Tibial nerve (tissue), 4 donors: ENCODE measurements at regions not wholly inside any gene's neighbourhood (a gene's known extent, or its start where the extent isn't known, plus 50 kb on each side); places are given as distances from the start of the nearest gene placed in this dataset.
"Not testable (repeated sequence)": the region's sequence is repeated elsewhere in the genome, so short reads cannot be mapped to it uniquely, and the experiment has no call there.

Experiments
- DNase-seq, 2 donors: peaks; one replicate each; pipeline ENCODE4 v3.0.0-alpha.2; 2019; ENCODE audit warnings: low spot score in 2 of 2
- H3K27ac ChIP-seq, 4 donors: fragments of 200-600 bp; sonication (generic) in 3 of 4; one replicate each; pipeline ENCODE4 v1.5.1; 2017 to 2019; ENCODE audit warnings: mild to moderate bottlenecking in 1 of 4
- H3K27me3 ChIP-seq, 2 donors: fragments of 200-600 bp; sonication (generic) in 1 of 2; one replicate each; pipeline versions ENCODE4 v1.5.1 to v1.6.0; 2017 to 2019
- H3K36me3 ChIP-seq, 3 donors: fragments of 200-600 bp; sonication (generic); one replicate each; pipeline ENCODE4 v1.5.1; 2018 to 2019
- H3K4me1 ChIP-seq, 4 donors: fragments of 200-600 bp; sonication (generic) in 3 of 4; one replicate each; pipeline ENCODE4 v1.5.1; 2017 to 2019
- H3K4me3 ChIP-seq, 4 donors: fragments of 200-600 bp; sonication (generic) in 3 of 4; one replicate each; pipeline ENCODE4 v1.5.1; 2017 to 2019; ENCODE audit warnings: mild to moderate bottlenecking in 1 of 4, moderate library complexity in 1 of 4
- H3K9me3 ChIP-seq, 4 donors: fragments of 200-600 bp; sonication (generic) in 3 of 4; one replicate each; pipeline ENCODE4 v1.5.1; 2017 to 2019
- CTCF ChIP-seq, 5 experiments: fragments of 200-600 bp in 3 of 5; fragments of 450-650 bp in 2 of 5; sonication (generic) in 3 of 5; IDR thresholded peaks; one replicate each; pipeline ENCODE4 v1.5.1; 2016 to 2019; ENCODE audit warnings: antibody characterized with exemption in 5 of 5, mild to moderate bottlenecking in 3 of 5, moderate library complexity in 2 of 5
- EP300 ChIP-seq, 2 donors: sonication (generic); formaldehyde crosslinking; IDR thresholded peaks; one replicate each; pipeline ENCODE4 v1.6.1; 2017; ENCODE audit warnings: antibody characterized with exemption in 2 of 2, mild to moderate bottlenecking in 1 of 2
- POLR2A ChIP-seq, 2 donors: fragments of 450-650 bp; IDR thresholded peaks; one replicate each; pipeline ENCODE4 v1.6.1; 2017; ENCODE audit warnings: antibody characterized with exemption in 2 of 2, mild to moderate bottlenecking in 2 of 2, moderate library complexity in 2 of 2
- WGBS, 2 donors: methylation state at CpG; one replicate each; pipeline ENCODE4 v1.1.5; 2018; 5-methylcytosine and 5-hydroxymethylcytosine counted together

DNA sequence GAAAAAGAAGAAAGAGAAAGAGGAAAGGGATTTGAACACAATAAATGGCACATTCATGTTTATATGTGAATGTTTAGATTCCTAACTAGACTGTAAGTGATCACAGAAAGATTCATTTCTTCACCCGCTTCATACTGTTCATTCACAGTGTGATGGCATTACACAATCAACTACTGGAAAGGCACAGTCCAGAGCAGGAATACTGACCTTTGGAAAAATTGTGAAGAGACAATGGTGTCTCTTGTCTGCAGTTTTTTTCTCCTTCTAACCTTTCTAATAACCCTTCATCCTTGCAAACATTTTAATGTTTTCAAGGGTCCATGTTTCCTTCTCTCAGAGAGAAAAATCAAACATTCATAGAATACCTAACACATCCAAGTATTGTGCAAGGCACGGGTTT, 180.9 kb upstream of the SOX14 start:
- Histone ChIP-seq H3K9me3 (peaks cover 0 to 3% (median 0%) of the 10 kb centered on the region in 4 donors), H3K4me3 (no peak overlapping the region), H3K27me3 (no peaks in the 10 kb centered on the region), H3K36me3 (no peaks in the 10 kb centered on the region), H3K4me1 (no peaks in the 10 kb centered on the region), H3K27ac (no peak overlapping the region)
- TF ChIP-seq EP300 (IDR thresholded peaks at IDR 0.05) (no peak), CTCF (IDR thresholded peaks at IDR 0.05) (no peak), POLR2A (IDR thresholded peaks at IDR 0.05) (no peak)
- DNase-seq, result no peak
- 40 to 45% methylated on average over 2 of the region's 2 CpGs for WGBS, 2 donors

DNA sequence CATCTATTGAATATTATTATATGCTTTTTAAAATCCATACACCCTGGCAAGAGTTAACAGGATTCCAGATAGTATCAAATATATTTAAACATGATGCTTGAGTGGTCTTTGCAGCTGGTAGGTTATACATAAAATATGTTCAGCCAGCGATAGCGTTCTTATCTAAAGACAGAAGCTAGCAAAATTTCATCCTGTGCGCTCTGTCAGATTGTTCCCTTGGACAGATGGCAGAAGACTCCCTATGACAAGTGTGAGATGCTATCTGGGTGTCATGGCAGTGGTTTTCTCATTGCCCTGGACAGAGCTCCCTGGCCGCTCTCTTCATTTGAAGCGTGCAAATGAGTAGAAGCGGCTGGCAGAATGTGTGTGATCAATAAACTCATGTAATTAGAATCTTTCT, 175.2 kb upstream of the SOX14 start:
- no peaks in the 10 kb centered on the region for H3K9me3 ChIP-seq
- WGBS, 2 donors, result 74 to 75% methylated on average over 6 of the region's 6 CpGs
- DNase-seq, result no peak
- no peak overlapping the region for H3K4me3 ChIP-seq
- no peaks in the 10 kb centered on the region for H3K27me3 ChIP-seq
- TF ChIP-seq CTCF (IDR thresholded peaks at IDR 0.05) (no peak), EP300 (IDR thresholded peaks at IDR 0.05) (no peak), POLR2A (IDR thresholded peaks at IDR 0.05) (no peak)
- no peak overlapping the region for H3K27ac ChIP-seq
- no peaks in the 10 kb centered on the region for H3K4me1 ChIP-seq
- H3K36me3 ChIP-seq, result no peaks in the 10 kb centered on the region

GRCh38 chr3:137595415-137595814, 168.7 kb upstream of the SOX14 start:
- H3K9me3 ChIP-seq, H3K36me3 ChIP-seq, H3K4me3 ChIP-seq, H3K4me1 ChIP-seq, DNase-seq, H3K27ac ChIP-seq, H3K27me3 ChIP-seq: not testable (repeated sequence)
- 66 to 71% methylated on average over 4 of the region's 4 CpGs for WGBS, 2 donors

DNA sequence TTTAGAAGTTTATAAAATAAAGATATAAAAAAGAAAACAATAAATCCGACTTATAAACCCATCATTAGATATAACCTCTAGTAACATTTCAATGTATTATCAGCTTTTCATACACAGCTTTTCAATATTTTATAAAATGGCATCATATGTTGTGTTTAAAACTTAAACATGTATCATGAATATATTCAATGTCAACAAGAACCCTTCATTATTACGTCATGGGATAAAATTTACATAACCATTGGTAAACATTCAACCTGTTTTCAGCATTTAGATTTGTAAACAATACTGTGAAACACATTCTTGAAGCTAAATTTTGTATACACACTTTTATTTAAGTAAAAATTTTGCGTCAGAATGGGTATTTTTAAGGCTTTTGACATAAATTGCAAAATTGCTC, 153.4 kb upstream of the SOX14 start:
- no peak overlapping the region for H3K27ac ChIP-seq
- TF ChIP-seq EP300 (IDR thresholded peaks at IDR 0.05) (no peak), POLR2A (IDR thresholded peaks at IDR 0.05) (no peak), CTCF (IDR thresholded peaks at IDR 0.05) (no peak)
- no peaks in the 10 kb centered on the region for H3K36me3 ChIP-seq
- no peaks in the 10 kb centered on the region for H3K9me3 ChIP-seq
- H3K4me1 ChIP-seq, result no peaks in the 10 kb centered on the region
- WGBS, 2 donors, result 84 to 88% methylated on average over 3 of the region's 3 CpGs
- H3K4me3 ChIP-seq, result no peak overlapping the region
- no peaks in the 10 kb centered on the region for H3K27me3 ChIP-seq
- no peak for DNase-seq

DNA sequence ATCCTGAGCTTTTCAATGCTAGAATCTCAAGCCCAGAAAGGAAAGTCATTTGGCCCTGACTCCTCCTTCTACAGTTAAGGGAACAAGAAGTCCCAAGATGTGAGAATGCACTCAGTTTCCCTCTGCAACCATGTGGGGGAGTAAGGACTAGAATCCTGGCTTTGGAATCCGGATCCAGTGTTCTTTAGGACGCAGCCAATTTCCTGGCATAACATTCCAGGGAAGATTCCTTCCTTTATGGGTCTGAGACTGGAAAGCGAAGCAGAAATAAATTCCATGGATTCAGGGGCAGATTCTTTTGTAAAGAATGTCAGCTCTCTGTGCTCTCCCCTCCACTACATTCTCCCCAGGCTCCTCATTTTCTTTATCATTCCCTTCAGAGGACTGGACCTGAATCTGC, 151.8 kb upstream of the SOX14 start:
- no peak overlapping the region for H3K27ac ChIP-seq
- TF ChIP-seq EP300 (IDR thresholded peaks at IDR 0.05), result no peak
- no peaks in the 10 kb centered on the region for H3K27me3 ChIP-seq
- H3K9me3 ChIP-seq, result no peaks in the 10 kb centered on the region
- 4 to 13% methylated on average over 3 of the region's 3 CpGs for WGBS, 2 donors
- H3K36me3 ChIP-seq, result no peaks in the 10 kb centered on the region
- no peak for DNase-seq
- H3K4me3 ChIP-seq, result no peak overlapping the region
- H3K4me1 ChIP-seq, result no peaks in the 10 kb centered on the region

DNA sequence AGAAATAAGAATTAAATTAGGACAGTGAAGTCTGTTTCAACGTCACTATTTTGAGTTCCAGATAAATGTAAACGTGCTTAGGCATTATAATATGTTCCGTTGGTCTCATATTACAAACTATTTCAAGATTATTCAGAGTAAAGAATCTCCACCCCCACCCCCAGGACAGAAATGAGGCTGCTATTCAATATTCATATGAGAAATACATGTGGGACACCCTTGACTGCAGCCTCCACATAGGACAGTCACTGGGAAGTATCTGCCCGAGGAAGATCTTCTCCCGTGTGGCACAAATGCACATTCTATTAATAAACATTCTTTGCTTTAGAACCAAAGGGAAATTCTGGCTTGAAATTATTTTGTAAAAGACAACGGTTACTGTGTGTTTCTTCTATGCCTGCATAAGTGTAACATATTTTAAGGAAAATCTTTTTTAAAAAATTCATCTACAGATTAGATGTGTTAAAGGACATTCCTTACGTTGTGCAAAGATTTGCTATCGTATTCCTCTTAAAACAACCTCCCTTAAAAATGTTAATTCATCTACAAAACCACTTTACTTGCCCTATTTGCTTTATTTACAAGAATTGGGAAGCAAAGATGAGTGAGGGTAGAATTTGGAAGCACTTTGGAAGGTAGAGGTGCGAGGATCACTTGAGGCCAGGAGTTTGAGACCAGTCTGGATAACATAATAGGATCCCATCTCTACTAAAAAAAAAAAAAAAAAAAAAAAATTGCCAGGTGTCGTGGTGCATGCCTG, 148.3 kb upstream of the SOX14 start:
- Histone ChIP-seq H3K9me3 (no peaks in the 10 kb centered on the region), H3K4me3 (no peak overlapping the region), H3K4me1 (no peaks in the 10 kb centered on the region), H3K27ac (no peak overlapping the region), H3K36me3 (no peaks in the 10 kb centered on the region), H3K27me3 (no peaks in the 10 kb centered on the region)
- TF ChIP-seq EP300 (IDR thresholded peaks at IDR 0.05), result no peak
- no peak for TF ChIP-seq CTCF (IDR thresholded peaks at IDR 0.05)
- no peak for TF ChIP-seq POLR2A (IDR thresholded peaks at IDR 0.05)
- DNase-seq, result no peak
- 58 to 59% methylated on average over 10 of the region's 10 CpGs for WGBS, 2 donors
